GM19351 (cell line): ENCODE measurements at regions not wholly inside any gene's neighbourhood (a gene's known extent, or its start where the extent isn't known, plus 50 kb on each side); places are given as distances from the start of the nearest gene placed in this dataset.

Source experiments
- ATAC-seq: cut with Tn5 transposase; IDR thresholded peaks from one replicate; pipeline ENCODE4 v1.9.1; 2021; ENCODE audit warnings: mild to moderate bottlenecking, moderate library complexity; ENCODE audit not compliant: unreplicated experiment

GRCh38 chr6:19312241-19312978 lies 524.8 kb upstream of the ID4 start:
- ATAC-seq, result no peak

GRCh38 chr6:19317431-19317986 lies 519.7 kb upstream of the ID4 start:
- no peak for ATAC-seq

DNA sequence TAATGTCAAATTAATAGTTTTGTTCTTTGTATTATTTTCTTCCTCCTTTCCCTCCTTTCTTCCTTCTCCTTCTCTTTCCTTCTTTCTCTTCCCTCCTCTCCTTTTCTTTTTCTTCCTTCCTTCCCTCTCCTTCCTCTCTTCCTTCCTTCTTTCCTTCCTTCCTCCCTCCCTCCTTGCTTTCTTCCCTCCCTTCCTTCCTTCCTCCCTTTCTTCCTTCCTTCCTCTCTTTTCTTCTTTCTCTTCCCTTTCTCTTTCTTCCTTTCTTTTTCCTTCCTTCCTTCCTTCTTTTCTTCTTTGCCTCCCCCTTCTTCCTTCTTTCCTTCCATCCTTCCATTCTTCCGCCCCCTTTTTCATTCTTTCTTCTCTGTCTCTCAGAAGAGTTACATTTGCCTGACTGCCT lies 518.2 kb upstream of the ID4 start:
- ATAC-seq, result no peak

- ATAC-seq, result no peak
Observed at GRCh38 chr6:19320111-19320581, 517.0 kb upstream of the ID4 start.

- no peak for ATAC-seq
Observed at GRCh38 chr6:19322691-19323485, 514.3 kb upstream of the ID4 start.

DNA sequence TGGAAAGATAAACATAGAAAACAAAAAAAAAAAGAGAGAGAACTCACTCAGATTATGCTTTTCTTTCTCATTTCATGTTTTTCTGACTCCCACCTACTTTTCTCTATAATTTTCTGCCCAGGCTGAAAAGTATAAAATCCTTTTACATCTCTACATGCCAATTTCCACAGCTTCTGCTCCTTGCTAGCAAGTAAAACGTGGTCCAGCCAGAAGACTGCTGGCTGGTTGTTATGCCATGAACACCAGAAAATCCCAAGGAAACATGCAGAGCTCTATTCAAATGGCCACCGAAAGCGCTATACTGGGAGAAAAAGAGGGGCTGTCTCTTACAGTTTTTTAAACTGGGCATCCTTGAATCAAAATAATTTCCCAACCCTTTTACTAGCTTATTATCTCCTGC lies 512.8 kb upstream of the ID4 start:
- no peak for ATAC-seq

DNA sequence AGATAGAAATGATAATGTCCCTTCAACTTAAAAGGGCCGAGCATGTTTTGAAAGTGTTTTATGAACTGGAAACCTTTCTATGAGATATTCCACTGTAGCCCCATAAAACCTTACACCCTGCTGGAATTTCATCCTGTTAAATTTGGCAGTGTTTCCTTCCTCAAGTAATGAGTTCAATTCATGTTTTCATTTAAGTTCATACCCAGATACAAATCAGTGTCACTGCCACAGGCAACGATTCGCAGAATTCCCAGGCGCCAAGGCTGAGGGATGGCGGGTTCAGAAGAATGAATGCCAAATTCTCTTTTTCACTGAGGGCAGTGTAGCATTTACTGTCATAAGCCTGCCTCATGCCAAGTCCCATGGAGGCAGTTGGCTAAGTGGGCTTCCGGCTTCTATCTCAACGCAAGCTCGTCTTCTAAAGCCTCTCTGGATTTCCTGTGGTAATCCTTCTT lies 511.8 kb upstream of the ID4 start:
- ATAC-seq, result no peak

DNA sequence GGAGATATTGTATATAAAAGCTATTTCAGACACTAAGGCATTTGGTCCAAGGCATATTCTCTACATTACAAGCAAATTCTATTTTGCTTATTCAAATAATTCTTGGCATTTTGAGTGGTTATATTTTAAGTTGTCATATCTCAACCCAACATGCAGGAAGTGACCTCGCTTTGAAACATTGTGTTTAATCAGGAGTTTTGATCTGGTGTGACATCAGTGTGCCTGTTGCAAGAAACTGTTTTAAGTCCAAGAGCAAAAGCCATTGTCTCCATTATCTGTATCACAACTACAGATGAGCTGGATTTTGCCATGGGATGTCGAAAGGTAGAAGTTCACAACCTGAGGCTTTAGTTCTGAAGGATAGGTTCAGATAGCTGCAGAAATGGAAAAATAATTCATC lies 509.9 kb upstream of the ID4 start:
- ATAC-seq, result no peak

GRCh38 chr6:19327661-19328060 lies 509.5 kb upstream of the ID4 start:
- no peak for ATAC-seq

- ATAC-seq, result no peak
Observed at GRCh38 chr6:19329078-19329477, 508.1 kb upstream of the ID4 start.

GRCh38 chr6:19331089-19331488 lies 506.1 kb upstream of the ID4 start:
- no peak for ATAC-seq

DNA sequence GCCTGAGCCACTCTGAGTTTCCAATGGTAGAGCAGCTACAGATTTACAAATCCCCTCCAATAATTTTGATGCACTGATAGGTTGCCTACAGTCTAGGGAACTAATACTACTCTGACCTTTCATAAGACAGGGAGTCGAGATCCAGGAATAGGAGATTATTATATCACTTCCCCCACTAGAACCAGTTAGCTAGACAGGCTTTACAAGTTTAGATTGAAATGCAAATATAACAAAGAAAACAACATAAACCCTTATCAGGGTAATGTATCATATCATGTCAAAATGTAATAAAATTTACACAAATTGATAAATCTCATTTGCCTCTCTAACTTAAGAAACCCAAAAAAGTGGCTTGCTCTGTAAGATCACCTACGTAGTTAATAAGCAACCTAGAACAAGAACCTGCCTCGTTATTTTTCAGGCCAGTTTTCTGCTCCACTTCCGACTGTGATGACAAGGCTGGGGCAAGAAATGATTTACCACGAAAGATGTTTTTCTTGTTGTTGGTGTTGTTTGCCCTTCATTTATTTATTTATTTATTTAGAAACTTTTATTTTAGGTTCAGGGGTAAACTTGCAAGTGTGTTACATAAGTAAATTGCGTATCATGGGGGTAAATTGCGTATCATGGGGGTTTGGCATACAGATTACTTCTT lies 504.2 kb upstream of the ID4 start:
- ATAC-seq, result no peak

DNA sequence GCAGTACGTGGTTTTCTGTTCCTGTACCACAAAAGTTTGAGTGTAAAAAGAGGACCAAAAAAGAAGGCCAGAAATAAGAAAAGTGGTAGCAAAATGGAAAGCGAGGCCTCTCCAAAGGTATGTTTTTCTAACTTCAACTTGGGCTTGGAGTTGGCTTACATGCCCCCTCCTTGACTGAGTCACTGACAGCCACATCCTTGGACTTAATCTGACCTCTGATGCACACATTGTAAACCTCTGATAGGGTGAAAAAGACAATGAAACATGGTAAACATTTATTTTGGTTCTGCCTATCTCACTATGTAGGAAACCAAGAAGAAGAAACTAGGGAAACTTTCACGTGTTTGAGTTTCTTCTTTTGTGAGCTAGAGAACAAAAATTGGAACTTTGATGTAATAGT lies 503.2 kb upstream of the ID4 start:
- ATAC-seq, result no peak

GRCh38 chr6:19336579-19336978 lies 500.6 kb upstream of the ID4 start:
- ATAC-seq, result no peak

- ATAC-seq, result no peak
Observed at GRCh38 chr6:19337101-19337500, 500.1 kb upstream of the ID4 start.

GRCh38 chr6:19342616-19343015 lies 494.6 kb upstream of the ID4 start:
- ATAC-seq, result no peak

GRCh38 chr6:19349429-19349828 lies 487.7 kb upstream of the ID4 start:
- ATAC-seq, result no peak

DNA sequence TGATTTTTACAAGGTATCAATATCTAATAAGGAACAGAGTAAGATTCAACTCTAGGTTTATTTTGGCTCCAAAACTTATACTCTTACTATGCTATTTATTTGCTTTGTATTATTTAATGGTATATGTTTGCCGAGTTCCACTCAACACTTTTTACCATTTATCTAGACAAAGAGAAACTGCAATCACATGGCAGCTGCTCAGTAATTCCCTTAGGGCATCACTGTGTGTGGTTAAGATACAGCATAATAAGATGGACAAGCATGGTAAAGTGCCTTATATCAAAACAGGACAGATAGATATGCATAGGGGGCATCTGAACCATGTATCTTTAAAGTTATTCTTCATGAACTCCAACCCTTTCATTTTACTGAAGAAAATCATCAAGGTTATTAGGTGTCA lies 483.0 kb upstream of the ID4 start:
- ATAC-seq, result no peak

DNA sequence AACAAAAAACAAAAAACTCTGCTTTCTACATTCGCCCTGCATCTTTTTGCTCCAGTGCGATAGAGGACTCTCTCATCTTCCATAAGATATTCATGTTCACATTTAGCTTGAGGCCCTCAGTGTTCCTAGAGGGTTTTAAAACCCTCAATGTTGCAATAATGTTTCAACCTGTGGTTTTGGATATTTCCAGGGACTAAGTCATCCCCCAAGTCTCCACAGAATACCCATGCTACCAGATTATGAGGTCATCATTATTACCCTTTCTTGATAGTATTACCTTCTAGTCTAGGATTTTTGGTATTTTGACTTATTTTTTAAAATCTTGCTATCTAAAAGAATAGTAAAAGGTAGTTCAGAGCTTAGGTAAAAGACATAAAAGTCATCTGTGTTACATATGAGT lies 480.5 kb upstream of the ID4 start:
- no peak for ATAC-seq

GRCh38 chr6:19362396-19362795 lies 474.8 kb upstream of the ID4 start:
- ATAC-seq, result no peak

GRCh38 chr6:19368511-19368910 lies 468.7 kb upstream of the ID4 start:
- no peak for ATAC-seq
